Stimulated activated CD4-positive, alpha-beta T cell treated with anti-CD3 and anti-CD28 coated beads, Interleukin-12 subunit alpha, Interleukin-12 subunit beta, amount 100 ng/mL, for 48 hours (primary cell): ENCODE measurements at regions not wholly inside any gene's neighbourhood (a gene's known extent, or its start where the extent isn't known, plus 50 kb on each side); places are given as distances from the start of the nearest gene placed in this dataset.

Experiments used
- DNase-seq, 3 donors: peaks; one replicate each; pipeline ENCODE4 v3.0.0-alpha.2; 2020; ENCODE audit warnings: low read depth in 2 of 3, low spot score in 1 of 3

DNA sequence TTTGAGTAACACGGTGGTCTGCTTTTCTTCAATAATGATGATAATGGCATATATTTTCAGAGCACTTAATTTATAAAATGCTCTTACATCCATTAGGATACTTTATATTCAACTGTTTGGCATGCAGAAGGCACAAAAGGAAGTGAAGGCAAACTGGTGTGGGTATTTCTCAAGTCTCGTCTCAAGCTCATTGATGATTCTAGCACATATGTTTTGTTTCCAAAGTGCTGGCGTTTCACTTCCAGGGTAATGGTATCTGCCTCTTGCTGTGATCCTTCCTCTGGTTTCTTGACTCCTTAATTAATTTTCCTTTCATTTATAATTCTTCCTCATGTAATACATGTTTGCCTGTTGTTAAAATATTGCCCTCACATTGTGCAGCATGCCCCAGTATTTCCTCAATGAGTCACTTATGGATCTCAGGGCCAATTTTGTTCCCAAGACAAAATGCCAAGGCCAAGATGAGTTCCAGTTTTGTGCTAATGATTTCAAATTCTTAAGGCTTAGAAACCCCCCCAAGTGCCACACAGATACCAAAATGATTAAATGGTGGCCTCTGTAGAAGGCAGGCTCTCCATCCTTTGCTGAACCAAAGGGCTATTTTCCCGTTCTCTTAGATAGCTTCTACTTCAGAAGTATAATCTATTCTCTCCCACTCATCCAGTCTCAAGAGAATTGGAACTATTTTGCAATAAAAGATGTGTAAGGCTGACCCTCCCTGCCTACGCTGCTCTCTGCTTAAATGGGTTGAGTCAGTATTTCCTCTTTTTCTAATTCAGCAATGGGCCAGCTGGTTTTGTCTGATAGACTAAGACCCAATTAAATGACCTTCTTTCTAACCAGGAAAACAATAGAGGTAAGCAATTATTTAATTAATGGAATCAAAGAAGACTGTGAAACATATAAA, 171.2 kb downstream of the ZNF365 start:
- no peak for DNase-seq

GRCh38 chr10:62548686-62549085, 174.5 kb downstream of the ZNF365 start:
- no peak for DNase-seq

GRCh38 chr10:62550173-62550572, 176.0 kb downstream of the ZNF365 start:
- no peak for DNase-seq

GRCh38 chr10:62554632-62555199, 180.5 kb downstream of the ZNF365 start:
- DNase-seq, result no peak

GRCh38 chr10:62559481-62560200, 185.5 kb downstream of the ZNF365 start:
- DNase-seq, result no peak

DNA sequence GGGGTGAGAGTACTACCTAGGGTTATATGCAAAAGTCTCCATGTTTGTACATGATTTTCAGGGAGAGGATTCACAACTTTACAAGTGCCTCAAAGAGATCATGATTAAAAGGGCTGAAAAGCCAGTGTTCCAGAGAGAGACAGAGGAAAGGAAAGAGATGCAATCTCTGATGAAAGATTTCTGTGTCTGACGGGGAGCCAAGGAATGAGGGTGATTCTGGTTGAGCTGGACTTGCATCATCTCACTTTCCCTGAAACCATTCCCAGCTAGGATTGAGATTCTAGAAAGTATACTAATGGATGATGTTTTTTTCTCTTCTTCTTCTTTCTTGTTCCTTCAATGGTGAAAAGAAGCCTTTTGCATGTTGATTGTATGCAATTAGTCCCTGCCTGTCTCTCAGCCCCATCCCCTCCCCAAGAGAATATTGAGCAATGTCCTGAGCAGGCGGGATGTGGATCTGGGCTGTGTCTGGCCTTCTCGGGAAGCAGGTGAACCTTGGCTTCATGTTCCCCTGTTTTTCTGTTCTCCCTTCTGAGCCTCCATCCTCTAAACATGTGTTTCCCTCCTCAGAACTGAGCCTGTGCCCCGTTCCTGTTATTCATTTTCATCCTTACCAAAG, 186.1 kb downstream of the ZNF365 start:
- DNase-seq, result no peak

GRCh38 chr10:62561151-62561550, 187.0 kb downstream of the ZNF365 start:
- DNase-seq, result no peak

DNA sequence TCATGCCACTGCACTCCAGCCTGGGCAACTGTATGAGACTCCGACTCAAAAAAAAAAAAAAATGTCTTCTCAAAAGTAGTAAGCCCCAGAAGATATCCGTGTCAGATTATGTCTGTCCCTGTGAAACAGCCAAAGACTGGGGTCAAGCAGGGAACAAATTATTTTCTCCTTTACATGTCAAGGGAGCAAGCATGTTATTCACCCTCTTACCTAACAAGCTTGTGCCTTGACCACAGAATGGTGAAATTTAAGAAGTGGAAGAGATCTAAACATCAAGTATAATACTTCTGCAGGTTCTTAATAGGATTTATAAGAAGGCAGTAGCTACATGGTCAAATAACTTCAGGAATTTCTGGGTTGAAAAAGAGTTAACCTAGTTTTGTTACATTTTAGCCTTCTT, 187.9 kb downstream of the ZNF365 start:
- DNase-seq, result no peak

DNA sequence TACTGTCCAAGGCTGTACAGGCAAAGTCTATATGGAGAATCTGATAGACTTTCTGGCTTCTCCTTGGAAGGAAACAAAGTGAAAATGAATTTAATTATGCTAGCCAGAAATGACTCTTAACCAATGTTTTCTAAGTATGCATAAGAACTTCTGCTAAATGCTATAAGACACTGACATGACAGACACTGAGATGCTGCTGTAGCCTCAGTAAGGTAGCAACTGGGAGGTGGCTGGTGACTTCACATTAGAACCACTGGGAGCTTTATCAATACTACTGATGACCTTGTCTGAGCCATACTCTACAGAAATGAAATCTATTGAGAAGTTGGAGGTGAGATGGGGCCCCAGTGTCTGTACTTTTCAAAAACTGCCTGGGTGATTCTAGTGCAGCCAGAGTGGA, 188.6 kb downstream of the ZNF365 start:
- no peak for DNase-seq

- DNase-seq, result no peak
These were observed 199.8 kb downstream of the ZNF365 start for GRCh38 chr10:62573929-62574328.

DNA sequence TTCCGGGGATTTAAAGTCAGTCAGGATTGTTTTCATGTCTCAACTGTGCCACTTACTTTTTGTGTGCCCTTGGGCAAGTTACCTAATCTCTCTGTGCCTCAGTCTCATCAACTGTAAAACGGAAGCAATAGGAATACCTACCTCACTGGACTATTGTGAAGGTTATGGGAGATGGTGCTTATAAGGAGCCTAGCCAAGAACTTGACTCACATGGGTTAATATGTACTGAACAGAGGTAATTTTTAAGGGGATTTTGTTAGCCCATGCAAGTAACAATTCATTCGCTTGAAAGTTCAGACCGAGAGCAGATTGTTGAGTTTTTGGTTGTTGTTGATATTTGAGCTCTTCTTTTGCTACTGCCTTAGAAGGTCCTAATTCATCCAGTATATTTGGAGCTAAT, 202.9 kb downstream of the ZNF365 start:
- no peak for DNase-seq

DNA sequence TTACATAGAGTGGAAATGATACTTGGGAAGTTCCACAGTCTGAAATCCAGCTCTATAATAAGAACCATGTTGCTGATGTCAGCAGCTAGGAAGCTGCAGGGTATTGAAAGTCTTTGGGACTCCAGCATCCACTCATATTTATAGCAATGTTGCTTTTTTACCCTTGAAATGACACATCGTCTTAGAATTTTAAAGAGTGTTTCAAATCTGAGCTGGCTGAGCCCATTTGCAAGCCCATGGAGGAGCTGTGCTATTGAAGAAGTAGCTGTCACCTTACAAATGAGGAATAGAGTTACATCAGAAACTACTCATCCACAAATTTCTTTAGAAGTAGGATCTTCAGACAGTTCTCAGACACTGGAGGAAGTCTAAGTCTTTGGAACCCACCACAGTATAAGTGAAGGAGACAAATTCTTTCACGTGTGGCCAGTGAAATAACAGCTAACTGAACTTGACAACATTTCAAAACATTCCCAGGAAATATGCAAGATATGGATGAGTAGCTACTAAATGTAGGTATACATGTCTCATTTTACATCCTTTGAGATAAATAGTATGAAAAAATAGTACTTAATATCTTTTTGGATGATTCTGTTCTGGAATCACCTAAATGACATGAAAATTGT, 203.6 kb downstream of the ZNF365 start:
- no peak for DNase-seq

DNA sequence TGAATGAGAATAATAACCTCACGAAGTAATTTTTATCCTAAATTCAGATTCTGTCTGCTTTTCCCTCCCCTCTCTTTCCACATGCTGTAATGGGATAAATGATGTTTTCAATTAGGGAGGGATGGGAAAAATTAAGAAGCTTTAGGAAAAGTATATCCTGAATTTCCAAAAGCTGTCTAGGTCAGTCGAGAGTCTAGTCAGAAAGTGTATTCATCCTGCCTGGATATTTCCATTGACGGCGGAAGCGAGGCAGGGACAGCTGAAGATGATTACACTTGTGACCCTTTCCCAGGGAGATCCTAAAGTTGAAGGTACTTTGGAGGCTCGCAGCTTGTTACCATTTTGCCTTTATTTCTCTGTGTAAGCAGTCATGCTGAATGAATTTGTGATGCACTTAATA, 204.1 kb downstream of the ZNF365 start:
- DNase-seq, result no peak

- no peak for DNase-seq
These were observed 204.7 kb downstream of the ZNF365 start for GRCh38 chr10:62578916-62579315.

DNA sequence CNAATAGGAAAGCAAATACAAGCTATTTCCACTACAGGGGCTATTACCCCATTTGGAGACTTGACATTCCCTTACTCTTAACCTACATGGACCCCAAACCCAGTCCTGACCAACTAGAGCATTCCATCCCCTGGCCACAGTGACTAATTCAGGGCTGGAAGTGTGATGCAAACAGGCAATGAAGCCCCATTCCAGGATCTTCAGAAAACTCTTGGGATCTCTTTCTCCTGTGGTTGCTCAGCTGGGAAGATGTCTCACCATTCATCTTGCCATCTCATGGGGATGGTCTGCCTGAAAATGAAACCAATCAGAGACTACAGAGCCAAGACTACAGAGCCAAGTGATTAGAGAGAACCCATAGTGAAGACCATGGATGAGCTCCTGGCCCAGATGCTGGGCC, 206.2 kb downstream of the ZNF365 start:
- no peak for DNase-seq

DNA sequence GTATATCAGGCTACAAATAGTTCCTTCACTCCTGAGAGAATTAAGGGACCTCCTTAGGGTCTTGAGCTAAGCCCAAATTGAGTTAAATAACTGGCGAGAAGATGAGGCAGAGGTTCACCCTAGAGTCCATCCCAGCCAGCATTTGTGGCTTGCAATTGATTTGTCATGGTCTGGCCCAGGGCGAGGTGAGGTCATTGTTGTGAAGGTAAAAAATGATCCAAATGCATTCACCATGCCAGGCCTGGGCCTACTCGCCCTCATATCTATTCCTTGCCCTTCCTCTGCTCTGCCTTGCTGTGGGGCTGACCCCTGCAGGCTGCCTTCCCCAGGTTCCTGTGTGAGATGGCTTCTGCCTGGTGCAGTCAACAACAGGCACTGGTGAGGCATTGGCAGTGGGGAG, 207.2 kb downstream of the ZNF365 start:
- no peak for DNase-seq

DNA sequence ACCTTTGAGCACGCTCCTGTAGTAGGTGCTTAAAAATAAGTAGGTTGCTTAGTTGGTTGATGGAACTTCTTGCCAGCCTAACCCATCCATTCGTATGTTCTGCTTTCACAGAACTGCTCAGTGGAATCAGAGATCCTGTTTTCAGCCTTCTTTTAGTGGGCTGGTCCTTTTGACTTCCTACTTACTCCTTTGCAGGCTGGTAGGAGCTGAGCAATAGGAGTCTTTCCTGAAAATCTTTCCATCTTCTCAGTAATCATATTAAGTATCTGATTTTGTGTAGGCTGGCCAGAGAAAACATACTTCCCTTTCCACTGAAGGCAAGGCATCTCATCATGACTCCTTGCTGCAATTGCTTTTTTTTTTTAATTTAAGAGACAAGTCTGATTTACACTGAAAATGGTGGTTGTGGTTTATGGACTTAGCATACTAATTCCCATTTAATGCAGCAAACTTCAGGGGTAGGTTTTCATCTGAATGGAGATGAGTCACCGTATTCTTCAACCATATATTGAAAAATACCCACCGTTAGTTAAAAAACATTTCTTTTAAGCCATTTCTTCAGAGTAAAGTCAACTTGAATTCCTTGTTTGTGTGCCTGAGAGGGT, 208.0 kb downstream of the ZNF365 start:
- no peak for DNase-seq

GRCh38 chr10:62582804-62583208, 208.6 kb downstream of the ZNF365 start:
- DNase-seq, result no peak

- DNase-seq, result no peak
These were observed 209.9 kb downstream of the ZNF365 start for GRCh38 chr10:62583876-62584615.

DNA sequence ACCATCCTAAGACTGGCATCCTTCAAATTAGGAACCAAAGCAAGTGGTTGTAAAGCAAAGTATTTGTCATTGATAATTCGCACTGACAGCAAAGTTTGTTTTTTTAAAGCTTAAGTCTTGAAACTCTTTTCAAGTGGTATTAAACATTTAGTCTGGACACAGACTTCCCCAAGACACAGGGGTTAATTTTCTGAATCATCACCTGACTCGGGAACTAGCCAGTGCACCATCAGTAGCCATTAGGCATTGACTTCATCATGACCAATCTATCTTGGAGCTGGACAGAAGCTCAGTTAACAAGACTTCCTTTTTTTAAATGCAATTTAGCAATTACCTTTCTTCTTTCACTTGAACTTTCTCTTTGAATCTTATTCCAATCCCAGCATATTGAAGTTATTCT, 210.6 kb downstream of the ZNF365 start:
- no peak for DNase-seq
